ENCODE measurements at regions not wholly inside any gene's neighbourhood (a gene's known extent, or its start where the extent isn't known, plus 50 kb on each side); places are given as distances from the start of the nearest gene placed in this dataset.

GRCh38 chr5:175162036-175162435 lies 281.9 kb downstream of the DRD1 start:
- BruUV-seq (replicated peaks) = no TSS peak
- no peak overlapping the region for H4K5ac ChIP-seq (ENCODE audit: low read depth, low read length)
- no peaks in the 10 kb centered on the region for H4K20me1 ChIP-seq (ENCODE audit: insufficient read depth, low read length)
- dilution Hi-C loops (cut with HindIII; ENCODE audit: low sequenced_read_pairs, unreplicated experiment) (no loop called here), in situ Hi-C loops (cut with MboI; ENCODE audit: low sequenced_read_pairs) (no loop called here), intact Hi-C loops (cut with micrococcal nuclease) (no loop called here)
- no peak overlapping the region for H2AK9ac ChIP-seq (replicated peaks; ENCODE audit: low read depth, low read length, poor library complexity)
- no peak overlapping the region for H3K4ac ChIP-seq (ENCODE audit: low read depth, low read length)
- POLR2A ChIA-PET (ENCODE audit: unreplicated experiment) = no interaction called here
- H3K56ac ChIP-seq (ENCODE audit: extremely low read depth, insufficient read depth, low read length) = no peak overlapping the region
- H2BK20ac ChIP-seq (ENCODE audit: low read depth, low read length) = no peak overlapping the region
- H3K23ac ChIP-seq (ENCODE audit: low read depth, low read length) = no peak overlapping the region
- no peak overlapping the region for H4K91ac ChIP-seq (ENCODE audit: insufficient read depth, low read depth, low read length)
- no peak overlapping the region for H4K8ac ChIP-seq (ENCODE audit: low read depth in 2 of 2, low read length in 2 of 2)
- WGBS, 2 experiments (ENCODE audit: extremely low coverage in 2 of 2, insufficient read length in 1 of 2) = no CpG with 5 or more reads among the region's 6 CpGs
- no peak overlapping the region for H3K4me2 ChIP-seq (ENCODE audit: low read depth, low read length)
- ATAC-seq (ENCODE audit: low read depth) = no peak
- H2BK5ac ChIP-seq (ENCODE audit: low read depth, low read length, poor library complexity, severe bottlenecking) = no peak overlapping the region
- no peak overlapping the region for H3K4me3 ChIP-seq (ENCODE audit: insufficient read depth, low read depth, low read length)
- H3K4me1 ChIP-seq (ENCODE audit: control insufficient read depth, insufficient read depth, low read length) = no peaks in the 10 kb centered on the region
- no peak overlapping the region for H3K27ac ChIP-seq (ENCODE audit: insufficient read depth, low read length)
- no peak overlapping the region for H3K18ac ChIP-seq (ENCODE audit: low read depth, low read length)
- H3K36me3 ChIP-seq (ENCODE audit: control insufficient read depth, insufficient read depth, low read length) = no peaks in the 10 kb centered on the region
- no peak overlapping the region for H2AK5ac ChIP-seq (ENCODE audit: low read depth, low read length)
- peaks cover 6% of the 10 kb centered on the region for H3K27me3 ChIP-seq (ENCODE audit: control insufficient read depth, insufficient read depth, low read length)
- no peaks in the 10 kb centered on the region for H3K9me1 ChIP-seq (ENCODE audit: insufficient read depth, low read length)
- no peak overlapping the region for H3K9ac ChIP-seq (ENCODE audit: low read depth, low read length)
- H3K79me1 ChIP-seq (ENCODE audit: low read depth in 1 of 2, low read length in 2 of 2) = no peaks in the 10 kb centered on the region
- TF ChIP-seq BHLHE40 (IDR thresholded peaks at IDR 0.05; ENCODE audit: low read depth, low read length) (no peak), SMC3 (IDR thresholded peaks at IDR 0.05; ENCODE audit: low read depth, low read length) (no peak), CEBPB (IDR thresholded peaks at IDR 0.05; ENCODE audit: low read depth, low read length) (no peak), RCOR1 (IDR thresholded peaks at IDR 0.05; ENCODE audit: insufficient replicate concordance, low read length) (no peak), RFX5 (IDR thresholded peaks at IDR 0.05; ENCODE audit: low read depth, low read length) (no peak), MAZ (IDR thresholded peaks at IDR 0.05; ENCODE audit: borderline replicate concordance, low read depth, low read length) (no peak), MXI1 (IDR thresholded peaks at IDR 0.05; ENCODE audit: borderline replicate concordance, low read depth, low read length) (no peak), POLR2A (IDR thresholded peaks at IDR 0.05; ENCODE audit: low read depth, low read length) (no peak), FOS (IDR thresholded peaks at IDR 0.05; ENCODE audit: low read depth, low read length) (no peak), CHD1 (IDR thresholded peaks at IDR 0.05; ENCODE audit: low read depth, low read length) (no peak), ELK1 (IDR thresholded peaks at IDR 0.05; ENCODE audit: borderline replicate concordance, low read depth, low read length) (no peak), RAD21 (IDR thresholded peaks at IDR 0.05; ENCODE audit: low read length) (no peak), NFE2L2 (IDR thresholded peaks at IDR 0.05; ENCODE audit: low read depth, low read length) (no peak), MAFK (IDR thresholded peaks at IDR 0.05; ENCODE audit: low read depth, low read length) (no peak)
- TF ChIP-seq, protein P1, sequence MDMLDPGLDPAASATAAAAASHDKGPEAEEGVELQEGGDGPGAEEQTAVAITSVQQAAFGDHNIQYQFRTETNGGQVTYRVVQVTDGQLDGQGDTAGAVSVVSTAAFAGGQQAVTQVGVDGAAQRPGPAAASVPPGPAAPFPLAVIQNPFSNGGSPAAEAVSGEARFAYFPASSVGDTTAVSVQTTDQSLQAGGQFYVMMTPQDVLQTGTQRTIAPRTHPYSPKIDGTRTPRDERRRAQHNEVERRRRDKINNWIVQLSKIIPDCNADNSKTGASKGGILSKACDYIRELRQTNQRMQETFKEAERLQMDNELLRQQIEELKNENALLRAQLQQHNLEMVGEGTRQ (IDR thresholded peaks at IDR 0.05; ENCODE audit: low read depth, low read length) = no peak
- TF ChIP-seq, protein P2, sequence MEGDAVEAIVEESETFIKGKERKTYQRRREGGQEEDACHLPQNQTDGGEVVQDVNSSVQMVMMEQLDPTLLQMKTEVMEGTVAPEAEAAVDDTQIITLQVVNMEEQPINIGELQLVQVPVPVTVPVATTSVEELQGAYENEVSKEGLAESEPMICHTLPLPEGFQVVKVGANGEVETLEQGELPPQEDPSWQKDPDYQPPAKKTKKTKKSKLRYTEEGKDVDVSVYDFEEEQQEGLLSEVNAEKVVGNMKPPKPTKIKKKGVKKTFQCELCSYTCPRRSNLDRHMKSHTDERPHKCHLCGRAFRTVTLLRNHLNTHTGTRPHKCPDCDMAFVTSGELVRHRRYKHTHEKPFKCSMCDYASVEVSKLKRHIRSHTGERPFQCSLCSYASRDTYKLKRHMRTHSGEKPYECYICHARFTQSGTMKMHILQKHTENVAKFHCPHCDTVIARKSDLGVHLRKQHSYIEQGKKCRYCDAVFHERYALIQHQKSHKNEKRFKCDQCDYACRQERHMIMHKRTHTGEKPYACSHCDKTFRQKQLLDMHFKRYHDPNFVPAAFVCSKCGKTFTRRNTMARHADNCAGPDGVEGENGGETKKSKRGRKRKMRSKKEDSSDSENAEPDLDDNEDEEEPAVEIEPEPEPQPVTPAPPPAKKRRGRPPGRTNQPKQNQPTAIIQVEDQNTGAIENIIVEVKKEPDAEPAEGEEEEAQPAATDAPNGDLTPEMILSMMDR (conservative IDR thresholded peaks at IDR 0.05; ENCODE audit: low read depth, low read length) = no peak
- no peak for DNase-seq
- no peak overlapping the region for H2BK15ac ChIP-seq (ENCODE audit: low read depth, low read length)
- no peak overlapping the region for H2BK120ac ChIP-seq (ENCODE audit: low read depth, low read length)
- H3K9me3 ChIP-seq (ENCODE audit: control insufficient read depth, insufficient read depth, low read length) = no peaks in the 10 kb centered on the region
- H2AFZ ChIP-seq (replicated peaks; ENCODE audit: low read length, poor library complexity) = no peak overlapping the region
- CTCF ChIA-PET = no interaction called here
- H3K14ac ChIP-seq (replicated peaks; ENCODE audit: low read depth, low read length) = no peak overlapping the region
